Pancreas (tissue), 10 donors: ENCODE measurements at regions not wholly inside any gene's neighbourhood (a gene's known extent, or its start where the extent isn't known, plus 50 kb on each side); places are given as distances from the start of the nearest gene placed in this dataset.

Experiments used
- ATAC-seq, 4 donors: fragments of 200-7000 bp; cut with Tn5 transposase; one replicate each; pipeline versions ENCODE4 v1.8.0 to v1.9.1; 2020; ENCODE audit warnings: mild to moderate bottlenecking in 4 of 4, moderate library complexity in 4 of 4
- DNase-seq, 6 donors: peaks; one replicate each; pipeline ENCODE4 v3.0.0-alpha.2; 2020
- FAIRE-seq: peaks from 2 replicates; lab custom pipeline; 2012; peaks lifted over from hg19 to GRCh38; lab: Jason Lieb, UNC
- H3K27ac ChIP-seq, 4 donors: fragments of 200-600 bp; sonication (generic); 1 replicate in 3 of 4; 2 replicates in 1 of 4; pipeline versions ENCODE4 v1.5.0 to v1.8.0; 2020
- H3K27me3 ChIP-seq, 4 donors: fragments of 200-600 bp; one replicate each; pipeline ENCODE4 v1.8.0; 2021
- H3K36me3 ChIP-seq, 3 donors: fragments of 200-600 bp; sonication (generic) in 1 of 3; one replicate each; pipeline versions ENCODE4 v1.5.0 to v1.8.0; 2020 to 2021
- H3K4me1 ChIP-seq, 3 donors: fragments of 200-600 bp; one replicate each; pipeline ENCODE4 v1.8.0; 2021
- H3K4me3 ChIP-seq, 4 donors: fragments of 200-600 bp; sonication (generic) in 2 of 4; one replicate each; pipeline versions ENCODE4 v1.5.0 to v1.8.0; 2020 to 2021
- H3K9me3 ChIP-seq, 4 donors: fragments of 200-600 bp; one replicate each; pipeline ENCODE4 v1.8.0; 2021
- WGBS, 2 donors: extraction: QIAGEN DNeasy Blood & Tissue Kit; methylation state at CpG; one replicate each; pipeline ENCODE4 v1.1.7; 2013; 5-methylcytosine and 5-hydroxymethylcytosine counted together
- intact Hi-C, 3 donors: fragments of 100-400 bp; cut with DNase I; formaldehyde crosslinking; loops; one replicate each; pipeline versions ENCODE4 v1.11.1 to v1.14.2; 2022
- TF ChIP-seq, protein P1 (sequence below), 4 donors: fragments of 200-600 bp; sonication (generic) in 3 of 4; IDR thresholded peaks; one replicate each; pipeline versions ENCODE4 v1.5.0 to v1.8.0; 2021; ENCODE audit warnings: antibody characterized with exemption in 4 of 4
- donor health status: healthy with polysubstance abuse.
- donor health status: DM: no; HTN: no; CAD: no; lungs with moderate emphysema.
- donor health status: DM: no; HTN: no; CAD: no.
- donor health status: control.
- donor health status: control.
- donor health status: Bipolar disorder and iron deficiency.
- donor health status: DM: yes; HTN: yes; CAD: no.
- donor health status: DM: no; HTN: no; CAD: no.
- donor health status: DM: no; HTN: no; CAD: no.
- donor health status: DM: yes; HTN: yes; CAD: no.

DNA sequence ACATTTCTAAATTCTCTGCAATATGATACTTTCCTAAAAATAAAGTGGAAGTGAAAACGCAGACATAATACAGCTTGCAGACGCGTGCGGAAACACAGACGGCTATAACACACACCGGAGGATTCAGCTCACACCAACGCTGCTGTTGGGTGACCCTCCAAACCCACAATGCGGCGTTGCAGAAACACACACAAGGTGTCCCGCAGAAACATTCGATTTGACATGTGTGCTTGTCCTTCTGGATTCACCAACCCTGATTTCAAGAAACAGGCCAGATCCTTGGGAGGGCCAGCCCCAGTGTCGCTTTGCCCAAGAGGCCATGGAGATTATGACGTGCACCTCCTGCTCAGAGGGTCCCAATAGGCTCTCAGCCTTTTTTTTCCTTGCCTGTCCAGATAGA, 136.7 kb upstream of the TCERG1L start:
- ATAC-seq (no peak), FAIRE-seq (no peak), DNase-seq (no peak)
- H3K36me3 ChIP-seq: no peaks in the 10 kb centered on the region
- H3K9me3 ChIP-seq: no peaks in the 10 kb centered on the region
- peaks cover 0 to 4% (median 0%) of the 10 kb centered on the region in 4 donors for H3K27me3 ChIP-seq
- H3K27ac ChIP-seq: no peak overlapping the region
- intact Hi-C loops: no loop called here
- H3K4me1 ChIP-seq: no peaks in the 10 kb centered on the region
- no peak overlapping the region for H3K4me3 ChIP-seq
- TF ChIP-seq, protein P1, sequence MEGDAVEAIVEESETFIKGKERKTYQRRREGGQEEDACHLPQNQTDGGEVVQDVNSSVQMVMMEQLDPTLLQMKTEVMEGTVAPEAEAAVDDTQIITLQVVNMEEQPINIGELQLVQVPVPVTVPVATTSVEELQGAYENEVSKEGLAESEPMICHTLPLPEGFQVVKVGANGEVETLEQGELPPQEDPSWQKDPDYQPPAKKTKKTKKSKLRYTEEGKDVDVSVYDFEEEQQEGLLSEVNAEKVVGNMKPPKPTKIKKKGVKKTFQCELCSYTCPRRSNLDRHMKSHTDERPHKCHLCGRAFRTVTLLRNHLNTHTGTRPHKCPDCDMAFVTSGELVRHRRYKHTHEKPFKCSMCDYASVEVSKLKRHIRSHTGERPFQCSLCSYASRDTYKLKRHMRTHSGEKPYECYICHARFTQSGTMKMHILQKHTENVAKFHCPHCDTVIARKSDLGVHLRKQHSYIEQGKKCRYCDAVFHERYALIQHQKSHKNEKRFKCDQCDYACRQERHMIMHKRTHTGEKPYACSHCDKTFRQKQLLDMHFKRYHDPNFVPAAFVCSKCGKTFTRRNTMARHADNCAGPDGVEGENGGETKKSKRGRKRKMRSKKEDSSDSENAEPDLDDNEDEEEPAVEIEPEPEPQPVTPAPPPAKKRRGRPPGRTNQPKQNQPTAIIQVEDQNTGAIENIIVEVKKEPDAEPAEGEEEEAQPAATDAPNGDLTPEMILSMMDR (IDR thresholded peaks at IDR 0.05): no peak
- 86 to 88% methylated on average over 13 of the region's 13 CpGs for WGBS, 2 donors

DNA sequence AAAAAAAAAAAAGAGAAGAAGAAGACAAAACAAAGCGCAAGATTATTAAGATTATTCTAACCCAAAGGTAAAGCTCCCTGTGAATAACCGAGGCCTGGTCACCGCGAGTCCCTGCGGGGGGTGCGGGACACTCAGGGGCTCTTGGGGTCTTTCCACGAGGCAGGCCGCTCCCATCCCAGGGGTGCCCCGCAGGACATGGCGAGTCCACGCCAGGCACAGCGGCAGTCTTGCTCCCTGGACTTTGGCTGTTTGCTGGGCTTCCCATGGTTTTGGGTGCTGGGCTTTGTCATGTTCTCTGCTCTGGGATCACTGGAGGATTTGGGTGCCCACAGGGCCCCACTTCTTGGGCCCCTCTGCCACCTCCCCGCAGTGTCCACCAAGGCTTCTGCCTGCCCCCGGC, 137.4 kb upstream of the TCERG1L start:
- no peak for FAIRE-seq
- intact Hi-C loops: no loop called here
- Histone ChIP-seq H3K27me3 (peaks cover 0 to 7% (median 0%) of the 10 kb centered on the region in 4 donors), H3K4me1 (no peaks in the 10 kb centered on the region), H3K4me3 (no peak overlapping the region), H3K36me3 (no peaks in the 10 kb centered on the region), H3K9me3 (no peaks in the 10 kb centered on the region), H3K27ac (no peak overlapping the region)
- TF ChIP-seq, protein P1 (IDR thresholded peaks at IDR 0.05): no peak
- no peak for ATAC-seq
- WGBS, 2 donors: 88 to 91% methylated on average over 14 of the region's 14 CpGs
- no peak for DNase-seq

DNA sequence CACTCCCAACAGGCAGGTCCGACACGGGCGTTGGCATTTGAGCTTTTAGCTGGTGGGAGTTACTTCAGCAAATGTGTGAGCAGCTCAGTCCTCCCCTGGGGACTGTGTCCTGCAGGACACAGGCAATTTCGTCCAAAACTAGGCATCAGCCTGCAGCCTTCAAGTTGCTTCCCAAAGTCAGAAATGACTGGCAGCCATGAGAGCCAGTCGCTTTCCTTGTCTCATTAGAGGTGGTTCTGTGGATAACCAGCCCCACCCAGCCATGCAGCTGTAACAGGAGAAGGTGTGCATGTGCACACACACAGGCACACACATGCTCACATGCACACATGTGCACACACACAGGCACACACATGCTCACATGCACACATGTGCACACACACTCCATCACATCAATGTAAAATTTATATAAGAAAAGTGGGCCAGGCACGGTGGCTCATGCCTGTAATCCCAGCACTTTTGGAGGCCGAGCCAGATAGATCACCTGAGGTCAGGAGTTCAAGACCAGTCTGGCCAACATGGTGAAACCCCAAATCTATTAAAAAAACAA, 138.8 kb upstream of the TCERG1L start:
- no peaks in the 10 kb centered on the region for H3K9me3 ChIP-seq
- H3K4me1 ChIP-seq: no peaks in the 10 kb centered on the region
- ATAC-seq (no peak), FAIRE-seq (no peak), DNase-seq (no peak)
- TF ChIP-seq, protein P1 (IDR thresholded peaks at IDR 0.05): no peak
- 58 to 61% methylated on average over 7 of the region's 7 CpGs for WGBS, 2 donors
- no peak overlapping the region for H3K27ac ChIP-seq
- intact Hi-C loops: loop anchor here in 1 of 3 donors (10.0 kb wide), 1 partner anchor 335 kb away; no protein-coding TSS in a partner anchor
- peaks cover 0 to 20% (median 0%) of the 10 kb centered on the region in 4 donors for H3K27me3 ChIP-seq
- H3K4me3 ChIP-seq: no peak overlapping the region
- H3K36me3 ChIP-seq: no peaks in the 10 kb centered on the region

DNA sequence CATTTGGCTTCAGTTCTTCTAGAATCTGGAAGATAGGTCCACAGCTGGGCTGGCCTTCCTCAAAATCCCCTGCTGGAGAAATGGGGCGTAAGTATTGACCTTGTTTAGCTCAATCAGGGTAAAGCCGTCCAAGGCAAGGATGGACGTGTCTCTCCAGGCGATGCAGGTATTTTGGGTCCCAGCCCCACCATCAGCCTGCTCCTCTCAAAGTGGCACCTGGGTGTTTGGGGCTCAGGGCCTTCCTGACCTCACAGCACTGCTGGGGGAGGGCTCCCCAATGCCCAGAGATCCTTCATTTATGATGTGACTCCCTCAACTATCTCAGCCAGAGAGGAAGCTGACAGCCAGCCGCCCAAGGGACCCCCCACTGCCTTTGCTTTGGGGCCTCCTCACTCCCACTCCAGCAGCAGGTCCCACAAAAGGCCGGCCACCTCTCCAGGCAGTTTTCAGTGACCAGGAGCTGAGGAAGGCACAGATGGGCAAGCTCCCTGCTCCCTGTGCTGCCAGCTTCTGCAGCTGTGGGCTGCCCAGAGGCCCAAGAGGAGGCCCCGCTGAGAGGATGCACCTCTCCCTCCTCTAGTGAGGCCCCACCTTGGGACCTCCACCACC, 140.0 kb upstream of the TCERG1L start:
- ATAC-seq: no peak
- intact Hi-C loops: loop anchor here in 1 of 3 donors (10.0 kb wide), 1 partner anchor 333 kb away; no protein-coding TSS in a partner anchor
- Histone ChIP-seq H3K27me3 (peaks cover 0 to 22% (median 0%) of the 10 kb centered on the region in 4 donors), H3K4me3 (no peak overlapping the region), H3K27ac (no peak overlapping the region), H3K4me1 (no peaks in the 10 kb centered on the region), H3K9me3 (no peaks in the 10 kb centered on the region), H3K36me3 (no peaks in the 10 kb centered on the region)
- 78 to 91% methylated on average over 7 of the region's 7 CpGs for WGBS, 2 donors
- TF ChIP-seq, protein P1 (IDR thresholded peaks at IDR 0.05): no peak
- no peak for DNase-seq
- FAIRE-seq: no peak
